Testis (tissue), 2 donors: ENCODE measurements at regions not wholly inside any gene's neighbourhood (a gene's known extent, or its start where the extent isn't known, plus 50 kb on each side); places are given as distances from the start of the nearest gene placed in this dataset.

Experiments
- CTCF ChIP-seq, 3 experiments: fragments of 450-650 bp in 2 of 3; fragments of 200-600 bp in 1 of 3; sonication (generic) in 1 of 3; IDR thresholded peaks; one replicate each; pipeline ENCODE4 v1.5.1; 2016 to 2019; ENCODE audit warnings: antibody characterized with exemption in 3 of 3, mild to moderate bottlenecking in 2 of 3, moderate library complexity in 1 of 3
- POLR2A ChIP-seq: fragments of 450-650 bp; IDR thresholded peaks from one replicate; pipeline ENCODE4 v1.6.1; 2017; ENCODE audit warnings: antibody characterized with exemption, mild to moderate bottlenecking, moderate library complexity

GRCh38 chr2:121155502-121156056, 129.4 kb downstream of the TFCP2L1 start:
- no peak for TF ChIP-seq CTCF (IDR thresholded peaks at IDR 0.05)
- no peak for TF ChIP-seq POLR2A
